ENCODE measurements at regions not wholly inside any gene's neighbourhood (a gene's known extent, or its start where the extent isn't known, plus 50 kb on each side); places are given as distances from the start of the nearest gene placed in this dataset.

- no peak for DNase-seq
- intact Hi-C loops (cut with DNase I) = no loop called here
- Histone ChIP-seq H3K9me3 (ENCODE audit: control insufficient read depth, low read length) (no peaks in the 10 kb centered on the region), H3K27ac (ENCODE audit: low read length) (no peak overlapping the region), H3K27me3 (ENCODE audit: control insufficient read depth, insufficient read depth) (no peaks in the 10 kb centered on the region), H3K4me3 (ENCODE audit: low read length) (no peak overlapping the region), H3K4me1 (ENCODE audit: control insufficient read depth, insufficient read depth, low read length) (no peaks in the 10 kb centered on the region)
- WGBS = 88% methylated on average over 3 of the region's 3 CpGs
- no peak for ATAC-seq
These were observed 170.0 kb upstream of the ROBO2 start for GRCh38 chr3:76869726-76870384.

GRCh38 chr3:76871655-76872054 lies 168.2 kb upstream of the ROBO2 start:
- WGBS = 90% methylated on average over 1 of the region's 1 CpG
- no peaks in the 10 kb centered on the region for H3K27me3 ChIP-seq (ENCODE audit: control insufficient read depth, insufficient read depth)
- no peak overlapping the region for H3K4me3 ChIP-seq (ENCODE audit: low read length)
- intact Hi-C loops (cut with DNase I) = no loop called here
- H3K27ac ChIP-seq (ENCODE audit: low read length) = no peak overlapping the region
- no peaks in the 10 kb centered on the region for H3K9me3 ChIP-seq (ENCODE audit: control insufficient read depth, low read length)
- ATAC-seq (no peak), DNase-seq (no peak)
- no peaks in the 10 kb centered on the region for H3K4me1 ChIP-seq (ENCODE audit: control insufficient read depth, insufficient read depth, low read length)

- intact Hi-C loops (cut with DNase I) = no loop called here
- no peak for ATAC-seq
- Histone ChIP-seq H3K4me3 (ENCODE audit: low read length) (no peak overlapping the region), H3K9me3 (ENCODE audit: control insufficient read depth, low read length) (no peaks in the 10 kb centered on the region), H3K27ac (ENCODE audit: low read length) (no peak overlapping the region), H3K4me1 (ENCODE audit: control insufficient read depth, insufficient read depth, low read length) (no peaks in the 10 kb centered on the region), H3K27me3 (ENCODE audit: control insufficient read depth, insufficient read depth) (no peaks in the 10 kb centered on the region)
- WGBS = 83% methylated on average over 1 of the region's 1 CpG
- DNase-seq = no peak
These were observed 166.9 kb upstream of the ROBO2 start for GRCh38 chr3:76872999-76873398.

GRCh38 chr3:76873532-76874242 lies 166.2 kb upstream of the ROBO2 start:
- Histone ChIP-seq H3K9me3 (ENCODE audit: control insufficient read depth, low read length) (no peaks in the 10 kb centered on the region), H3K4me1 (ENCODE audit: control insufficient read depth, insufficient read depth, low read length) (no peaks in the 10 kb centered on the region), H3K27ac (ENCODE audit: low read length) (no peak overlapping the region), H3K4me3 (ENCODE audit: low read length) (no peak overlapping the region), H3K27me3 (ENCODE audit: control insufficient read depth, insufficient read depth) (no peaks in the 10 kb centered on the region)
- 92% methylated on average over 10 of the region's 10 CpGs for WGBS
- DNase-seq (no peak), ATAC-seq (no peak)
- intact Hi-C loops (cut with DNase I) = no loop called here

- no peak for DNase-seq
- ATAC-seq = no peak
- no peaks in the 10 kb centered on the region for H3K27me3 ChIP-seq (ENCODE audit: control insufficient read depth, insufficient read depth)
- no peak overlapping the region for H3K27ac ChIP-seq (ENCODE audit: low read length)
- no peak overlapping the region for H3K4me3 ChIP-seq (ENCODE audit: low read length)
- intact Hi-C loops (cut with DNase I) = no loop called here
- H3K9me3 ChIP-seq (ENCODE audit: control insufficient read depth, low read length) = no peaks in the 10 kb centered on the region
- WGBS = 77% methylated on average over 3 of the region's 3 CpGs
- H3K4me1 ChIP-seq (ENCODE audit: control insufficient read depth, insufficient read depth, low read length) = no peaks in the 10 kb centered on the region
These were observed 159.9 kb upstream of the ROBO2 start for GRCh38 chr3:76879959-76880358.

- no peaks in the 10 kb centered on the region for H3K4me1 ChIP-seq (ENCODE audit: control insufficient read depth, insufficient read depth, low read length)
- DNase-seq (no peak), ATAC-seq (no peak)
- H3K4me3 ChIP-seq (ENCODE audit: low read length) = no peak overlapping the region
- WGBS = 91% methylated on average over 3 of the region's 3 CpGs
- H3K27me3 ChIP-seq (ENCODE audit: control insufficient read depth, insufficient read depth) = no peaks in the 10 kb centered on the region
- no peak overlapping the region for H3K27ac ChIP-seq (ENCODE audit: low read length)
- intact Hi-C loops (cut with DNase I) = no loop called here
- no peaks in the 10 kb centered on the region for H3K9me3 ChIP-seq (ENCODE audit: control insufficient read depth, low read length)
These were observed 153.0 kb upstream of the ROBO2 start for GRCh38 chr3:76886761-76887500.

- intact Hi-C loops (cut with DNase I) = no loop called here
- DNase-seq (no peak), ATAC-seq (no peak)
- no peaks in the 10 kb centered on the region for H3K4me1 ChIP-seq (ENCODE audit: control insufficient read depth, insufficient read depth, low read length)
- 31% methylated on average over 1 of the region's 1 CpG for WGBS
- H3K4me3 ChIP-seq (ENCODE audit: low read length) = no peak overlapping the region
- no peak overlapping the region for H3K27ac ChIP-seq (ENCODE audit: low read length)
- no peaks in the 10 kb centered on the region for H3K9me3 ChIP-seq (ENCODE audit: control insufficient read depth, low read length)
- no peaks in the 10 kb centered on the region for H3K27me3 ChIP-seq (ENCODE audit: control insufficient read depth, insufficient read depth)
These were observed 151.0 kb upstream of the ROBO2 start for GRCh38 chr3:76888856-76889255.

- intact Hi-C loops (cut with DNase I) = no loop called here
- no peaks in the 10 kb centered on the region for H3K4me1 ChIP-seq (ENCODE audit: control insufficient read depth, insufficient read depth, low read length)
- H3K4me3 ChIP-seq (ENCODE audit: low read length) = no peak overlapping the region
- no peaks in the 10 kb centered on the region for H3K27me3 ChIP-seq (ENCODE audit: control insufficient read depth, insufficient read depth)
- DNase-seq (no peak), ATAC-seq (no peak)
- no peak overlapping the region for H3K27ac ChIP-seq (ENCODE audit: low read length)
- 71% methylated on average over 6 of the region's 6 CpGs for WGBS
- H3K9me3 ChIP-seq (ENCODE audit: control insufficient read depth, low read length) = no peaks in the 10 kb centered on the region
These were observed 150.0 kb upstream of the ROBO2 start for GRCh38 chr3:76889911-76890310.

- ATAC-seq = no peak
- 67% methylated on average over 2 of the region's 2 CpGs for WGBS
- DNase-seq = no peak
These were observed 142.8 kb upstream of the ROBO2 start for GRCh38 chr3:76897076-76897475.

GRCh38 chr3:76900596-76900995 lies 139.3 kb upstream of the ROBO2 start:
- no peak overlapping the region for H3K4me3 ChIP-seq (ENCODE audit: low read length)
- no peaks in the 10 kb centered on the region for H3K27me3 ChIP-seq (ENCODE audit: control insufficient read depth, insufficient read depth)
- DNase-seq (no peak), ATAC-seq (no peak)
- H3K27ac ChIP-seq (ENCODE audit: low read length) = no peak overlapping the region
- H3K9me3 ChIP-seq (ENCODE audit: control insufficient read depth, low read length) = no peaks in the 10 kb centered on the region
- intact Hi-C loops (cut with DNase I) = no loop called here
- no peaks in the 10 kb centered on the region for H3K4me1 ChIP-seq (ENCODE audit: control insufficient read depth, insufficient read depth, low read length)
- WGBS = 83% methylated on average over 2 of the region's 2 CpGs

More at GRCh38 chr3:76897076-76897475, 142.8 kb upstream of the ROBO2 start:
- H3K4me3 ChIP-seq (ENCODE audit: low read length) = no peak overlapping the region
- no peak overlapping the region for H3K27ac ChIP-seq (ENCODE audit: low read length)
- H3K9me3 ChIP-seq (ENCODE audit: control insufficient read depth, low read length) = no peaks in the 10 kb centered on the region
- no peaks in the 10 kb centered on the region for H3K4me1 ChIP-seq (ENCODE audit: control insufficient read depth, insufficient read depth, low read length)
- H3K27me3 ChIP-seq (ENCODE audit: control insufficient read depth, insufficient read depth) = no peaks in the 10 kb centered on the region
- intact Hi-C loops (cut with DNase I) = no loop called here

- Histone ChIP-seq H3K27ac (ENCODE audit: low read length) (no peak overlapping the region), H3K9me3 (ENCODE audit: control insufficient read depth, low read length) (no peaks in the 10 kb centered on the region), H3K27me3 (ENCODE audit: control insufficient read depth, insufficient read depth) (no peaks in the 10 kb centered on the region), H3K4me1 (ENCODE audit: control insufficient read depth, insufficient read depth, low read length) (no peaks in the 10 kb centered on the region), H3K4me3 (ENCODE audit: low read length) (no peak overlapping the region)
- DNase-seq (no peak), ATAC-seq (no peak)
- 9% methylated on average over 1 of the region's 1 CpG for WGBS
- intact Hi-C loops (cut with DNase I) = no loop called here
These were observed 131.7 kb upstream of the ROBO2 start for GRCh38 chr3:76908156-76908555.
